GM21367 (cell line): ENCODE measurements at regions not wholly inside any gene's neighbourhood (a gene's known extent, or its start where the extent isn't known, plus 50 kb on each side); places are given as distances from the start of the nearest gene placed in this dataset.

Source experiments
- ATAC-seq: cut with Tn5 transposase; IDR thresholded peaks from one replicate; pipeline ENCODE4 v1.9.1; 2021; ENCODE audit not compliant: unreplicated experiment

- no peak for ATAC-seq
These were observed 444.0 kb downstream of the NPHP4 start for GRCh38 chr1:5548266-5548665.

GRCh38 chr1:5543235-5543634 is 449.0 kb downstream of the NPHP4 start:
- no peak for ATAC-seq

DNA sequence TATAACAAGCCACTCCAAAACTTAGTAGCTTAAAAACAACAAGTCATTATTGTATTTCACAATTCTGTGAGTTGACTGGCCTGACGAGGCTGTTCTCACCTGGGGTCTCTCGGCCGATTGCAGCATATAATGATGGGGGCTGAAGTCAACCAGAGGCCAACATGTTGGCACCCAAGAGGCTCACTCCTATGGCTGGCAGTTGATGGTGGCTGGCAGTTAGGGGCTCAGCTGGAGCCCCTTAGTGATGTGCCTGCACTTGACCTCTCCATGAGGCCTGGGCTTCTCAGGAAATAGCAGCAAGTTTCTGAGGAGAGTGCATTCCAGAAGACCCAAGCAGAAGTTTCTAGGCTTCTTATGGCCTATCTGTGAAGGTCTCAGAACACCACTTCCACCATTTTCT is 459.4 kb downstream of the NPHP4 start:
- no peak for ATAC-seq

DNA sequence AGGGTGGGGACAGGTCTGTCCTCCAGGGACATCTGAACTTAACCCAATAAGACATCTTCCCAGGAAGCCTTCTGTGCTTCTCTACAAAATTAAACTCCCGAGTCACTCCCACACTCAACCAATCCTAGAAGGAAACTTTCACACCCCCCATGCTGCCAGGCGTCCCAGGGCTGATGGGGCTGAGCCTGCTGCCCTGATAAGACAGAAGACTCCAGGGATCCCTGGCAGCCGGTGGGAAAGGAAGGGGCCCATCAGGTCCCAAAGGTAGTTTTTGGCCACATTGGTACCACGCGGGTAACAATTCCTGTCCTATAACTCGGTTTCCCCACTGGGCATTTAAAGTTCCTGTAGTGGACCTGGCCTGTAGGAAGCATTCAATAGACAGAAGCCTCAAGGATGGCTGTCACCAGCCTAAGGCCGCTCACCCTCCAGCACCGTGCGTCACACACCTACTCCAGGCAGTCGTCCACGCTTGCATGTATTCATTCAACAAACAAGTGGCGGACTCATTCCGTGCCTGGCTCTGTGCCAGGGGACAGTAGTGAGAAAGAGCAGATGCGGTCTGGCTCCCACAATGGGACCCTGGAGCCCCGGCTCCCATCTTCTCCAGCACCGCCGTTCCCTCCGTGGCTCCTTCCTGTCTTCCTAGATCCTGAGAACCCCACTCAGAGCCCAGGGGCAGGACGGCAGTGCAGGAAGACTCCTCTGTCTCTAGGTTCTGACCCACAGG is 465.2 kb downstream of the NPHP4 start:
- ATAC-seq: no peak

DNA sequence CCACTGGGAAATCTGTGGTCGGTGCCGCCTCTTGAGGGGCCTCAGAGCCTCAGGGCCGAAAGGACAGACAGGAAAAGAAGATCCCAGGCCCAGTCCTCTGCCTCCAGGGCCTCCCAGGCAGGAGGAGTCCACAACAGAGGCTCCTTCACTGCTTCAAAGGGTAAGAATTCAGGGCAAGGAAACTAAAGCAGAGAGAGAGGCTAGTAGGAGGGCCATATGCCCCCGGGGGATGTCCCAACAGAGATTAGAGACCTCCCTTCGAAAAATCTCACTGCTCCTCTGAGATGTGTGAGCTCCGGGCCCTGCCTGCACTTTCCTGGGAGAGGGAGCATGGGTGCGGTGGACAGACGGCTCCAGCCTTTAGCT is 465.9 kb downstream of the NPHP4 start:
- no peak for ATAC-seq

- no peak for ATAC-seq
These were observed 466.4 kb downstream of the NPHP4 start for GRCh38 chr1:5525597-5526384.

GRCh38 chr1:5522531-5523145 is 469.6 kb downstream of the NPHP4 start:
- ATAC-seq: no peak

DNA sequence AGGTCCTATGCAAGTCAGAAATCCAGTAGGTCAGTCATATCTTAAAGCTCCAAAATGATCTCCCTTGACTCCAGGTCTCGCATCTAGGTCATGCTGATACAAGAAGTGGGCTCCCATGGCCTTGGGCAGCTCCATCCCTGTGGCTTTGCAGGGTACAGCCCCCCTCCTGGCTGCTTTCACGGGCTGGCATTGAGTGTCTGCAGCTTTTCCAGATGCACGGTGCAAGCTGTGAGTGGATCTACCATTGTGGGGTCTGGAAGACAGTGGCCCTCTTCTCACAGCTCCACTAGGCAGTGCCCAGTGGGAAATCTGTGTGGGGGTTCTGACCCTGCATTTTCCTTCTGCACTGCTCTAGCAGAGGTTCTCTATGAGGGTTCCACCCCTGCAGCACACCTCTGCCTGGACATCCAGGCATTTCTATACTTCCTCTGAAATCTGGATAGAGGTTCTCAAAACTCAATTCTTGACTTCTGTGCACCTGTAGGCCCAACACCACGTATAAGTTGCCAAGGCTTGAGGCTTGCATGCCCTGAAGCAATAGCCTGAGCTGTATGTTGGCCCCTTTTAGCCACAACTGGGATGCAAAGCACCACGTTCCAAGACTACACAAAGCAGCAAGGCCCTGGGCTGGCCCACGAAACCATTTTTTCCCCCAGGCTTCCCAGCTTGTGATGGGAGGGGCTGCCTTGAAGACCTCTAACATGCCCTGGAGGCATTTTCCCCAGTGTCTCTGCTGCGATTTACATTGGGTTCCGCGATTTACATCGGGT is 472.7 kb downstream of the NPHP4 start:
- no peak for ATAC-seq

DNA sequence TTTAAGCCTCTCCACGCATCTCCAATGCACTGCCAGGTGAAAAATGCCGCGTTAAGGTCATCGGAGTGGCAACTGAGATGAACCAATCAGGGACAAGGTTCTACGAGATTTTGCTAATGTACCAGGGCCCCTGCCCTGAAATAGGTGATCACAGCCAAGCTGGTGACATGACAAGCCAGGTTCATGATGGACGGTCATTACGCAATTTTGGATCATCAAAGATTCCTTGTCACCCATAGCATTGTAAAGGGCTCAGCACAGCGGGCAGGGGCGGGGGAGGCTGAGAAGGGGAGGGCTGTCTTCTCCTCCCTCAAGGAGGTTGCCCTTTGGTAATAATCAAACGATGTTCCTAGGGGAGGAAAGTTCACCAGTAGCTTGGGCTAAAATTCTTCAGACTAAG is 475.5 kb downstream of the NPHP4 start:
- no peak for ATAC-seq

DNA sequence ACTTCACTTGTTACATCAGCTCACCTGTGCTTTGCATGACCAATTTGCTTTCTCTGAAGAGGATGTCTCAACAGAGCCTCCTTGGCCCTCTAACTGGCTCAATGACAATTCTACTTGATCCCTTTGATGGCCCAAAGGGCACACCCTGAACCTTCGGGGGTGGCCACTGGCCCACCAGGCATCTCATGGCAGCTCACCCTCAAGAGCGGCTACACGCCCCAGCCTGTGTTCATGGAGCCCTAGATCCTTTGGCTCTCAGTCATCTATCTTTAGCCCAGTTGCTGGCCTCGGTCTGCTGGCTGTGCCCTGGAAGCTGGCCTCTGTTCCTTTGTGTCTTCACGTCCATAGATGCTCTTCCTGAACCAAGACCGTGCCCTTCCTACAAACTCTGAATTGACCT is 476.7 kb downstream of the NPHP4 start:
- no peak for ATAC-seq

DNA sequence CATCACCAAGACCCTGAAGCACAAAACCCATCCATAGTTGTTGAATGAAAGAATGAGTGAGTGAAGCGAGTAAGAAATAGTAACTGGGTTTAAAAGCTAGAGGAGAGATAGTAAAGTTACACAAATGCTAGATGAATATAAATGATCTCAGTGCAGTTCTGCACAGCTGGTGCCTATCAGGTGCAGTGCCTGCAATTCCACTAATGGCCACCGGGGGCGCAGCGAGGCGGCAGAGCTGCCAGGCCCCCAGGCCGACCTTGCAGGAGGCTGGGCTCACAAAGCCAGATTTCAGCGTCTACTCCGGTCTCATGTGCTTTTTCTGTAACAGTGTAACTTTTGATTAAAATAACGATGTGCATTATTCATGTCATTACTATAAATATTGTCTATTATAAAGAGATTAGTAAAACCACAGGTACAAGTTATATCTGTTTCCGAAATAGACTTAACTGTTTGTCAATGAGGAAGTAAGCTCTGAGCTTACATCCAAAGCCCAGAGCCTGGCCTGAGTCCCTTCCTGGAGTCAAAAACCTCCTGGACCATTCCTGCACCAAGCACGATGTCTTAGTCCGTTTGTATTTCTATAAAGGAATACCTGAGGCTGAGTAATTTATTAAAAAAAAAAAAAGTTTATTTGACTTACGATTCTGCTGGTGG is 477.6 kb downstream of the NPHP4 start:
- no peak for ATAC-seq

DNA sequence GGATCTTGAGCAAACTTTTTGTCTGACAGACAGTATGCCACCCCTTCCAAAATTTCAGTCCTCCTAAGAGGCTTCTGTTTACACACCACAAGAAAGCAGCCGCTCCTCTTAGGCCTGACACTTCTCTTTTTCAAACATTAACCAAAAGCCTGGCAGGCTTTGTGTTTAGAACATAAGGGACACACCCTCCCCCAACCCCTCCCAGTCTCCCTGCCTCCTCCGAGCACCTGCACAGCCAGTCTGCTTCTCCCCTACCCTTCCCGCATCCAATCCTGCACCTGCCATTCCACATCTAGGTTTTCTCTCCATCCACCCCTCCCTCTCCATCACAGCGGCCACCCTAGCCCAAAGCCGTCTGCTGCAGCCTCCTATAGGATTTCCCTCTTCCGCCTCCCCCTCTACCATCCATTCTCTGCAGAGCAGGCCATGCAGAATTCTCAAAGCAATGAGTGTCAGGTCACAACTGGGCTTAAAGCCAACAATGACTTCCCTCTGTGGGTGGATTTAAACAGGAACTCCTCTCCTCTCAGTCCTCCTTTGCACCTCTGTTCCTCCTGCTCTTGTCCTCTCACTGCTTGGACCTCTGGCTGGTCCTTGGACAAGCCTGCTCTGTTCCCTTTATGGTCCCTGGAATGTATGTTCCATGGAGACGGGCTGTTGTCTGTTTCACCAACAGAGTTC is 478.2 kb downstream of the NPHP4 start:
- no peak for ATAC-seq

GRCh38 chr1:5513179-5513578 is 479.0 kb downstream of the NPHP4 start:
- ATAC-seq: no peak

DNA sequence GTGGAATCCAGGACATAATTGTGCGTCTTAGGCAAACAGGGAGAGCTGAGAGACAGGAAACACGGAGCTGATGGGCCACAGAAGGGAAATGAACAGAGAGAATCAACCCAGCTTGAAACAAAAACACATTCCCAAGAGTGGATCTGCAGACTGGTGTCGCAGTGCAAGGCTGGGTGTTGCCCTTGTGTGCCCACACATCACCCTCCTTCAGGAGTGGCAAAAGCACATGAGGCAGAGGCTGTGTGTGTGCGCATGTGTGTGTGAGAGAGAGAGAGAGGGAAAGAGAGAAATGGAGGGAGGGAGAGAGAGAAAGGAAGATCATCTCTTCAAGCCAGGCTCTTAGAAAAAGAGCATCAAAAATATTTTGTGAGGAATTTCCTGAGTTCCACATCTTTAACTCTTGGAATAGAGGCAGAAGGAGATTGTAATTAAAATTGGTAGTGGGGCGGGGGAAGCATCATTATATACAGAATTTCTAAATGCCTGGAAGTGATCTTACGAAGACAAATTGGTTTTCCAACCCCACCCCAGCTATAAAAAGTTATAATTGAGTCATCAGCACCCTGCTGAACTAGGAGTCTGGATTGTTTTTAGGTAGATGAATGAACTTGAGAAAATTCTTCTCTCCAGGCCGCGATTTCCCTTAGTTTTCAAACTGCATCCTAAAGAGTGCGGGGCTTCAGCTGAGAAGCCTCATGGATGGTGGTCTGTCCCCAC is 480.7 kb downstream of the NPHP4 start:
- ATAC-seq: no peak

DNA sequence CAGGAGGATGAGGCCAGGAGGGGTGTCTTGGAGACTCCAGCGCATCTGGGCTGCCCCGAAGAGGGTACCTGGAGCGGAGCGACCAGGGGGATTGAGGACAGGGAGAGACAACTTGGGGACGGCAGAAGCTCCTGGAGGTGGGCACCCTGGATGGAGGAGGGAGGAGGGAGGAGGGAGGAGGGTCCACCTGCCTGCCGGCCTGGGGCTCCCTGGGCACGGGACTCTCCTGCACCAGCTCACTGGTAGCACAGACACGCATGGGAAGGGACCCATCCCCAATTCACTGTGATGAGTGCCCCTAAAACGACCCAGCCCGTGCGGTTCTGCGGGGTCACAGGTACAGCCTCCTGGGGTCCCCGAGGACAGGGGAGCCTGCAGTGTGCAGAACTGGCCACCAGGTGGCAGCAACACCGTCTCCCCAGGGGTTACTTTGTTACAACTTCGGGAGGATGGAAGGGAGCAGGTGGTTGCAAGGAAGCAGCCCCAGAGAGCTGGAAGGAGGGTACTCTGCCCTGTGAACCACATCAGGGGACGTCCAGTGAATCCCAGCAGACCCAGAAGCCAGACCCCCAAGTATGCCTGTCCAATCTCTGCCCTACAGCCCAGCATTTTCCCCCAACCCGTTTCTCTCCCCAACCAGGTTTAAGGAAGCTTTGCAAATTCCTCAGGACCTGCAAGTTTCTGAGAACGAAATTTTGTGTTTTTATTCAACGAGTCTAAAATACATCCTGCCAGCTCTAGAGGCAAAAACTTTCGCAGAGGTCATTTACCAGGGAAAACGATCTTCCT is 482.4 kb downstream of the NPHP4 start:
- no peak for ATAC-seq

DNA sequence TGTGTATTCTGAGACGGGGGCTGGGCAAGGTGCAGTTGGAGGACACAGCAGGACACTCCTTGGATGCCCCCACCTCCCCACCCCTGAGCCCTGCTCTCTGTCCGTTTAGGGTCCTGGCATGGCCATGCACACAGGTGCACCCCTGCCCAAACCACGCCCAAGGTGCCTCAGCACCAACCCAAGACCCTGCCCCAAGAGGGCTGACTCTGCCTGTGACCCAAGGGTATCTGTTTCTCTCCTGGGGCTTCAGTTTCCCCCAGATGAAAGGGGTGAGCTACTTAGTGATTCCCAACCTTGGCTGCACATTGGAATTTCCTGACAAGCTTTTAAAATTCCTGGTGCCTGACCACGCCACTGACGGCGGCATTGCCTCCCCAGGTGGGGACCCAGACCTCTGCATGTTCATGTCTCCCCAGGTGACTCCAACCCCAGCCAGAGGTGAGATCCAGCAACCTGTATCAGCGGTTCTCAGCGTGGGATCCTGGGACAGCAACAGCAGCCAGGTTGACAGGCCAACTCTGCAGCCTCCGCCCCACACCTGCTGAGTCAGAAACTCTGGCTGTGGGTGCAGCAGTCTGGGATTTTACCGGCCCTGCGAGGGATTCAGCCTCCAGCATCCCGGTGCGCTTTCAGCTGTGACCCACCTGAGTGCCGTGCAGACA is 483.4 kb downstream of the NPHP4 start:
- ATAC-seq: no peak

GRCh38 chr1:5507340-5507739 is 484.9 kb downstream of the NPHP4 start:
- no peak for ATAC-seq

- no peak for ATAC-seq
These were observed 485.6 kb downstream of the NPHP4 start for GRCh38 chr1:5506634-5507033.
